ENCODE measurements at regions not wholly inside any gene's neighbourhood (a gene's known extent, or its start where the extent isn't known, plus 50 kb on each side); places are given as distances from the start of the nearest gene placed in this dataset.

DNA sequence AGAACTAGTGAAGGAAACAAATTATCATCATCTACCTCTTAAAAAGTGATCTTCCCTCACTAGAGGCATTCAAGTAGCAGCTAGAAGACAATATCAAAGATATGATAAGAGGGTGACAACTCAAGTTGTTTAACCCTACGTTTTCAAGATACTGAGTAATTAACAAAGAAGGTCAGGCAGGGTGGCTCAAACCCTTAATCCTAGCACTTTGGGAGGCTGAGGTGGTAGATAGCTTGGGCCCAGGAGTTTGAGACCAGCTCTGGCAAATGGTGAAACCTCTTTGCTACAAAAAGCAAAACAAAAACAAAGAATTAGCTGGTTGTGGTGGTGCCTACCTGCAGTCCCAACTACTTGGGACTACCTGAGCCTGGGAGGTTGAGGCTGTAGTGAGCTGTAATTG, 408.2 kb upstream of the TUSC1 start:
- no peak for DNase-seq (ENCODE audit: low read depth in 2 of 3, low spot score in 1 of 3)

DNA sequence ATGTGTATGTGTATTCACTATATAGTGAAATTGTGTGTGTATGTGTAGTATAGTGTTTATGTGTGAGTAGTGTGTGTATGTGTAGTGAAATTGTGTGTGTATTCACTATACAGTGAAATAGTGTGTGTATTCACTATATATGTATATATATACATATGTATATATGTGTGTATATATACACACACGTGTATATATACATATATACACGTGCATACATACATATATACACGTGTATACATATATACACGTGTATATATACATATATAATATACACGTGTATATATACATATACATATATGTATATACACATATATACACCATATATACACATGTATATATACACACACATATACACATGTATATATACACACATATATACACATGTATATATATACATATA, 403.6 kb upstream of the TUSC1 start:
- DNase-seq (ENCODE audit: low read depth in 2 of 3, low spot score in 1 of 3) = no peak

DNA sequence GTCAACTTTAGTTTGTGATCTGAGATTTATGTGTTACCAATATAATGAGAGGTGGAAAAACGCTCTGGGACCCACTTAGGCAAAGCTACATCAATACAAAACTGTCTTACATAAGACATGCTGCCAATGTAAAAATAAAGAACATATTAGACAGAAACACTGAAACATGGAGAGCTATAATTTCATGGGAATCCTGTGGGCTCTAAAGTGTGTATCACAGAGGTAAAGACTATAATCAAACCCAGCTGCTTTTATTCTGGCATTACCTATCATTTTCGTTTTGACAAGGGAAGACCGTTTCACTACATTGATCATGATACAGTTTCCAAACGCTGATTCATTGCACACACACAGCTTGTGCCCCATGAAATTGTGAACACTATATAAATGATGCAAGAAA, 400.5 kb upstream of the TUSC1 start:
- DNase-seq (ENCODE audit: low read depth in 2 of 3, low spot score in 1 of 3) = no peak

DNA sequence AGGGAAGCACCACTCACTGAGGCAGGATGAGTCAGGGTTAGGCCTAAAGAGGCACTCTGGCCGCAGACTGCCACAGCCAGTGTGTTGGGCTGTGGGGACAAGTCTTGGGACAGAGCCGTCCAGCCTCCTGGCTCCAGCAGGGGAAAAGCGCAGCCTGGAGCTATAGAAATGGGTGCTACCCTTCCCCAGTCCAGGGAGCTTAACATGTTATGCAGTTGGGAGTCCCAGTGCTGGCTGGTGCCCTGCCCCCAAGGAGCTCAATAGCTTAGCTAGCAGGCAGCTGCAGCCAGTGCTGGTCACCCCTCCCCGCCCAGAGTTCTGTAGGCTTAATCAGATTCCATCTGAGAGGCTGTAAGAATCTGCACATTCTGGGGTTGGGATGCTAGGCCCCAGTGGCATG, 399.6 kb upstream of the TUSC1 start:
- no peak for DNase-seq (ENCODE audit: low read depth in 2 of 3, low spot score in 1 of 3)

DNA sequence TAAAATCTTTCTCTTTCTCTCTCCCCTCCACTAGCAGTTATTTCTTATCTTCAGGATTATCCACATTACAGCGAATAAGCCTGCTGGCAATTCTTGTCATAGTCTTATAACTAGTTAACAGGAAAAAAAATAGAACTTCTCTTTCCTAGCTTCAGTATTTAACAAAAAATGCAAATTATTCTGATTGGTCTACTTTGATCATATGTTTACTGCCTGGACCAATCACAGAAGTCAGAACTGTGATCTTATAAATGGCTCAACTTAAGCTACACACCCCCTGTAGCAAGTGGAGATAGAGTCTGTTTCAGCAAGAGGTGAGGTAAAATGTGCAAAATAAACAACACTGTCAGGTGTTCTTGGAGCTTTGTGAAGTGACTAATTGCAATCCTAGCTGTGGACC, 389.4 kb upstream of the TUSC1 start:
- no peak for DNase-seq (ENCODE audit: low read depth in 2 of 3, low spot score in 1 of 3)

DNA sequence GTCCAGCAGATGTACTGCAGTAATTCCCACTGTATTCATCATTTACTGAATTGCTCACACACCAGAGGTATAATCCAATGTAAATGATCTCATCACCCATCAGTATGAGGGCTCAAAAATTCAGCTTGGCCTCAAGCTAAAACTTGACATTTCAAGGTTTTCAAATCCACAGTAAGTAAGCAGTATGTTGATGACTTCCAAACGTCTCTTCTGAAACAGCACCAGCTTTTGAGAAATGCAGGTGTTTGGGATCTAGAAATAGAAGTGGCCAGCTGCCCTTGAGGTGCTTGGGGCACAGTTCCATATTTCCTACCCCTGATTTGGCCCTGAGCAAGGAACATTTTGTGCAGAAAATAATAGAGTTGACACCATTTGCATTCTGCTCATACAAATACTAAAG, 388.0 kb upstream of the TUSC1 start:
- no peak for DNase-seq (ENCODE audit: low read depth in 2 of 3, low spot score in 1 of 3)

DNA sequence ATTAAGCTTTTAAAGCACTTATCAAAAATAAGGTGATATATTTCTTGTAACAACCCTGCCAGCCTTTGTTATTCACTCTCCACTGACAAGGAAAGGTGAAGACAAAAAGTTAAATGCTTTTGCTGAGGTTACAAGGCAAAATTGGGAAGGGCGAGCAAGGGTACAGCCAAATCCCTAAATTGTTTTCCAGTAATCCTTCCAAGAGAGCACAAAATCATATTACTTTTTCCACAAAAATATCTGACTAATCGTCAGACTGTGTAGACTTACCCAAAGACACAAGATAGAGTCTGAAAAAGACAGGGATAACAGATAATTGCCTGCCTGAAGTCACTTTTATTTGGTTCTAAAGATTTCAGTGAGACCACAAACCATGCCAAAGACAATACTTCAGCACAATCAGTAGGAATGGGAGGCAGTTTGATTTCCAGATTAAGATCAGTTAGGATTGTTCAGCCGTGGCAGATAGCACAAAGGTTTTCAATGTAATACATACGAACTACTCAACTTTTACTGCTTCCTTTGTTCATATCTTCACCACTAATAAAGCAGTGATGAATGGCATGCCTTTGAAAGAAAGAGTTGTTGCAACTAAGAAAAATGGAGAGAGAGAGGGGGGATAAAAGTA, 383.8 kb upstream of the TUSC1 start:
- no peak for DNase-seq (ENCODE audit: low read depth in 2 of 3, low spot score in 1 of 3)

DNA sequence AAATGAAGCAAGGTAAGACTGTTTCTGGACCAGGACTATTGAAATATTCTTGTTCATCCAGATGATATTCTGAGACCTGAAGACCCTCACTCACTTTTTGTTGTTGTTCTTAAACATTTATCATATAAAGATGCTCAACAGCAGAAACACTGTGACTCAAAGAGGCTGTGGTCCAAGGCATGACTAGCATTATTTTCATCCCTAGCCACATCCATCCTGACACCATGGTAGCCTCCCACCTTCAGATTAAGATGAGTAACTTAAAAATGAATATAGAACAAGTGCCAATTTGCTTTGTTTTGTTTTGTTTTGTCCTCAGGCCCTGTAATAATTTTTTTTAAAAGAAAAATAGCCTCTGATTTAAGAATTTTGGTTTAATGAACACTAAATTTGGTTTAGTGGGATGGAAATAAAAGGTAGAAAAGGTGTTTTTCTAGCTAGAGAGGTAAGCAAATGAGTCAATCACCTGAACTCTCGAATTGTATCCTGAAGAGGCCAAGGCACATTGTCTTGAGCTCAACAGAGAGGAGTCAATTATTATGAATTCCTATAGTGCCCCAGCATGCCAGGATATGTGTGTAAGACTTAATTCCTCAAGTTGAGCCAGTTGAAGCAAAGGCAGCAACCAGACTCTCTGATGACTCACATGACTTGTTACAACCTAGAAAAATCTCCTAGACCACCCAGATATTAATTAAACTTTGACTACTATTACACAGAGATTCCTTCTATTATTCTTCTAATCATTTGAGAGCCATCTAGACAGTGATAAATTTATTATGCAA, 380.1 kb upstream of the TUSC1 start:
- DNase-seq (ENCODE audit: low read depth in 2 of 3, low spot score in 1 of 3) = no peak

DNA sequence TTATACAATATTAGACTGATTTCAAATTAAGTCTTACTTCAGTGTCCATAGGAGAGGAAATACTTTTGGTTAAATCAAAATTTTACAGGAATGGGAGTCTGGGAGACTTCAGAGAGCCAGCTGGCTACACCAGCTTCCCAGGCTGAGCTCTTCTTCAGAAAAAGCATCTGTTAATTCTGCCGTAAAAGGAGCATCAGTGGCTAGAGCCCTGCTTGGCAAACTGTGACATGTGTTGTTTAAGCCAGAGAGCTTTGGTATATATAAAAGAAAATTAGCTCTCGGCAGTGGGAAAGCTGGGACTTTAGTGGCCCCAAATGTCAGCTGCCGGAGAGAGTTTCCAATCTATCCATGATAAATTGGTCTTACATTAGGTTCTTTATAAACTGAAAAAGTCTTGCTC, 378.8 kb upstream of the TUSC1 start:
- DNase-seq (ENCODE audit: low read depth in 2 of 3, low spot score in 1 of 3) = no peak

DNA sequence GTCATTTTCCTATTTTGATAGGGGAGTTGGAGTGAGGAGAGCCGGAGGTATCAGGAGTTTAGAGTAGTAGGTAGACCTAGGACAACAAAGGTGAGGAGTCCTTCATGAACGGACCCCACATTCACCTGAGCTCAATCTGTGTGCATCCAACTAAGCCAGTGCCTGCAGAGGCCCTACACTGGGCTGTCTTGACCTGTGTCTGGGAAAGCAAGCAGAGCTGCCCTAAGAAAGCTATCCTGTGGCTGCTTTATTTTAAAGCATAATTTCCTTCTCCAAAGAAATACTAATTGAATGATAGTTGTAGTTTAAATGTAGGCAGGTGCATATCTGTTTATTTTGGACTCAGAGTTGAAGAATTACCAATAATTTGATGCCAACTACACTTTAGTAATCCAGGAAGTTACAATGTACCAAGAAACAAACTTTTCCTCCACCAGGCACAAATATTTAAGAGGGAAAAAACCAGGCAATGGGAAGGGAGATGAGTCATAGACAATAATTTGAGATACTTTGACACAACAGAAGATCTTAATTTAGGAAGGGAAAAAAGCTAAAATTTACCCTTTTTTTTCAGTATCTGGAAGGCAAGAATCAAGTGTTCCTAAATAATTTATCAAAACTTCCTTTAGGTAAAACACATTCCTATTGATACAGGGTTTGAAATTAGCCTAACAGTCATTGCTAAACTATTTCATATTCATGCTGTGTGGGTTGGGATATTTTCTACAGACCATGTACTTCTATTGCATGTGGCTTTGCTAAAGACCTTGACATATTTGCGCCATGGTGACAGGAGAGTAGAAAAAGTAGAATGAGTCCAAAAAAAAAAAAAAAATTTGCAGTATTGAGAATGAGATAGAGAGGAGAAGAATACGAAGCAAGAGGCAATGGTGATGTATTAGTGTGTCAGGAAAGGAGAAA, 376.6 kb upstream of the TUSC1 start:
- no peak for DNase-seq (ENCODE audit: low read depth in 2 of 3, low spot score in 1 of 3)

DNA sequence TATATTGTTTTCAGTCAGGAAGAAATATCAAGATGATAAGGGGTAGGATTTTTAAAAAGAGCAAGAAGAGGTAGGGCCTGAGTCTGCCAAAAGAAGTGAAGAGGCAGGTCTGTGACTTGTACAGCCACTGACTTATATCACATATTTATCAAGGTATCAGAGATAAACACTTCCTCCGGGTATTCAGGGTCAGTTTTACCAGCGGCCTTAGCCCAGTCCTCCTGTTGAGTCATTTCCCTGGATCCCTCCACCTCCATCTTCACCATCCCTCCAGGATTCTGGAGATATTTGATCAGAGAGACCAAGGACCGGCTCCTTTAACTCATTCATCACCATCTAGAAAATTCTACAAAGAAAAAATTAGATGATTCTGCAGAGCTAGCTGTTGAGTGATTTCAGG, 375.7 kb upstream of the TUSC1 start:
- DNase-seq (ENCODE audit: low read depth in 2 of 3, low spot score in 1 of 3) = no peak

DNA sequence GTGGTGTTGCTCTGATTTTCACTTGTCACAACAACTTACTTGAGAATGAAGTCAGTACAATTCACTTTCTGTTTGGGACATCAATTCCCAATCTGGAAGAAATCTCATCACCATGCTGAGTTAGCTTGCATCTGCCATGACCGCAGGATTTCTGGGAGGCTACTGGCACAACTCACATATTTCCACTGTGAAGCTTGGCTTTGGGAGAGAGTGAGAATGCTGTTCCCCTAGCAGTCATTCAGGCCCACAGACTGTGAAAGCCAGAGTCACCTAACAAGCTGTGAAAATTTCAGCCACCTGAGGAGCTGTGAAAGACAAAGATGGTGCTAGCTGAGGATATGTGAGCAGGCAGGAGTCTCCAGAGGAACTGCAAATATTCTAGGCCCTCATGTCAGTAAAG, 365.2 kb upstream of the TUSC1 start:
- DNase-seq (ENCODE audit: low read depth in 2 of 3, low spot score in 1 of 3) = no peak

DNA sequence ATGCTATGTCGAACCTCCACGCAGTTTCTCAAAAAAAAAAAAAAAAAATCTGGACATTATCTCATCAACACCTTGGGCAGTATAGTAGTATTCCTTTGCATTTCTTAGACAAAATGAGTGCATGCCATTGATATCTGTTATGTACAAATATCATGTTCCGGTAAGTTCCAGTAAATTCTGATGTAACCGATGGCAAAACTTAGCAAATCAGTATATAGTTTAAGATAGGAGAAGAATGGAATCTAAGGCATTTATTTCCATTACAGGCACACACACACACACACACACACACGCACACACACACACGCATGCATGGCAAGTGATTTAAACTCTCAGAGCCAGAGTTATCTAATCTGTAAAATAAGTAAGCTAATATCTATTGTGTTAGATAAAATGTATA, 356.5 kb upstream of the TUSC1 start:
- DNase-seq (ENCODE audit: low read depth in 2 of 3, low spot score in 1 of 3) = no peak

DNA sequence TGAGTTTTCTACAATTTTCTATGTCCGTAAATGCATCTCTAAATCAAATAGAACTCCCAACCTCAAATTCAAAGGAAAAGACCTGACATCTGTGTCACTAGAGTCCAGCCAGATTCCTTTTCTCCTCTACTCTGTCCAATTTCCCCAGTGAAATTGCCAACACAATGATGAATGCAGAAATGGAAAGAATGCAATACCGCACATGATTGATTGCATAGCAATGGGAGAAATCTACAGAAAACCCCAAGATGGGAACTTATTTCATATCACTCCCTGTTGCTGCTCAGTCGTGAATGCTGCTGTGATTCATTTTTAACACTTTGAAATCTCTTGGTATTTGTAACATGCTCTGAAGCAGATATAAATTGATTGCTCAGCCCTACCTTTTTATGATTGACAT, 355.1 kb upstream of the TUSC1 start:
- DNase-seq (ENCODE audit: low read depth in 2 of 3, low spot score in 1 of 3) = no peak

DNA sequence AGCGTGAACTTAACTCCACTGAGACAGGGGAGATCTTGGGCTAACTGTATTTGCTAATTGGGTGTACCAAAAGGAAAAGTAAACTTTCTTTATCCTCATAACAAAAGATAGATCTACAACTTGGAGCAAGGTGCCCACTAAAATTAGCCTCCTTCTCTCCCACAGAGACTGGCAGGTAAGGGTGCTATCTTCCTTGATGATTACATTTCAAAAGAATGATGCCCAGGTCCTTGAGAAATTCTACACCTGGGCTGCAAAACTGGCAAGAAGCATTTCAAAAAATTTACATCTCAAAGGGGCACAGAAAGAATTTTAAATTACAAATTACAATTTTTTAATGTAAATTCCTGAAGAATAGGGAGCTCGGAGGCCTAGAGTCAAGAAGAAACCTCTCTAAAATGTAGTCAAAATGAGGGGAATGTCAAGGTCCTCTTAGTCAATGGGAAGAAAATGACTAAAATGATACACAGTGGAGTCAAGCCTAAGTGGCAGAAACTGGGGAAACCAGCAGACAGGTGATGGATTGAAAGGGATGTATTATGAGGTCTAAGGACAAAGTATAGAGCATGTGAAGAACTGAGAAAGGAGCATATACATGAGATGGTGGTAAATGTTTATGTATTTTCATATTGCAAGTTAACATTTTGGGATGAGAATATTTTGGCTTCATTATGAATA, 348.3 kb upstream of the TUSC1 start:
- DNase-seq (ENCODE audit: low read depth in 2 of 3, low spot score in 1 of 3) = no peak

DNA sequence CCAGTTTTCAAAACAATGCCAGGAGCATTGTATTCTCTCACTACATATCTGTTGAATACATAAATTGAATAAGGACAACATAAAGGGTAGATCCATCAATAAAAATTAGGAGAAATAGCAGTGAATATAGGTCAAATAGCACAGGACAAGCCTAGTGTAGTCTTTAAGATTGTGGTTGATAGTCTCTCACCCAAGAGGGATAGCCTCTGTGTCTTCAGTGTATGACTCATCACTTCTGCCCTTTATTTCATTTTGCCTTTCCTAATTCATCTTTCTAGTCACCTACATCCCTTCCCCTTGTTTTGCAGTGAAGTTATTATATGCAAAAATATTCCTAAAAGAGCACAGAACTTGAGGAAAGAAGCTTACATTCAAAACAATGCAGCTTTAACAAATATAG, 335.0 kb upstream of the TUSC1 start:
- no peak for DNase-seq (ENCODE audit: low read depth in 2 of 3, low spot score in 1 of 3)

DNA sequence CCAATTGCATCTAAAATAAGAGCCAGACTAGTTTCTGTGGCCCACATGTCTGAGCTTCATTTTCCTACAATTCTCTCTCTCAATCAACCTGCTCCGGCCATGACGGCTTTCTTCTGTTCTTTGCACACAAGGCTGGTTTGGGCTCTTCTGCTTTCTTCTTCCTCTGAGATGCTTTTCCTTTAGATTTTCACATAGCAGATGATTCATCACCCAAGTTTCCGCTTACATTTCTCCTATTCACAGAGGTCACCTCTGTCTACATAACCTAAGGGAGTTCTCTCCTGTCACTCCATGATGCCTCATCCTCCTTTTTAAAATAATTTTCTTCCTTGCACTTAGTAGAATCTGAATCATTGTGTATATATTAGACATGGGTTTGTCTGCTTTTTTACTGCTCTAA, 334.6 kb upstream of the TUSC1 start:
- DNase-seq (ENCODE audit: low read depth in 2 of 3, low spot score in 1 of 3) = no peak

DNA sequence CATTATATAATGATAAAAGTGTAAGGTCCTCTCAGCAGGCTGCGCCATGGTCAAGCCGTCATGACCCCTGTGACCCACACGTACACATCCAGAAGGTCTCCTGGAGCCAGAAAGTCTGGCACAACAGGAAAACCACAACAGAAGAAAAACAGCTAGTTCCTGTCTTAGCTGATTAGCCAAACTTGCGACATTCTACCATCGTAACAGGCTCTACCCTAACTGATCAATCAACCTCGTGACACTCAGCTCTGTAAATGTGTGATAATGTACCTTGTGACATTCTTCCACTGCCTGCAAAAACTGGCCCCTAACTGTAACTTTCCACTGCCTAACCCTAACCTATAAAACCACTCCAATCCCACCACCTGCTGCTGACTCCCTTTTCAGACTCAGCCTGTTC, 316.4 kb upstream of the TUSC1 start:
- DNase-seq (ENCODE audit: low read depth in 2 of 3, low spot score in 1 of 3) = no peak

DNA sequence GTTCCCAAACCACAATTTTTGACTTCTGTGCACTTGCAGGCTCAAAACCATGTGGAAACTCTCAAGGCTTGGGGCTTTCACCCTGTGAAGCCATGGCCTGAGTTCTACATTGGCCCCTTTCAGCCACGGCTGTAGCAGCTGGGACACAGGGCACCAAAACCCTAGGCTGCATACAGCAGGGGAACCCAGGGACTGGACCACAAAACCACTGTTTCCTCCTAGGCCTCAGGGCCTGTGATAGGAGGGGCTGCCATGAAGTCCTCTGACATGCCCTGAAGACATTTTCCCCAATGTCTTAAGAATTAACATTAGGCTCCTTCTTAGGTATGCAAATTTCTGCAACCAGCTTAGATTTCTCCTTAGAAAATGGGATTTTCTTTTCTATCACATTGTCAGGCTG, 312.1 kb upstream of the TUSC1 start:
- DNase-seq (ENCODE audit: low read depth in 2 of 3, low spot score in 1 of 3) = no peak

DNA sequence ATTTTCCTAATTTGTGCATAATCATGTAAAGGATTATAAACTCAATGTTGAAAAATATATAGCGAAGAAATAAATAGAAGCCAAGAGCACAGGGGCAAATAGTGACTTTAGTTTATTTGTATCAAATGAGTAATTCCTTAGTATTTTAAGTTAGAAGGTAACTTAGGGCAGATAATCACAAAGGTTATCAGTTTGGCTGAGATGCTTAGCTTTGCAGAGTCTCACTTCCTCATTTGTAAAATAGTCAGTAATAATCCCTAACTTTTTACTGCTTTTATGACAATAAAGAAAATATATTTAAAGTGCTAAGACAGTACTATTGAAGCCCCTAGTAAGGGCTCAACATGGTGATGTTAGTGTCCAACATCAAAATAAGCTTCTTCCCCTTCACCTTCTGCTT, 297.4 kb upstream of the TUSC1 start:
- no peak for DNase-seq (ENCODE audit: low read depth in 2 of 3, low spot score in 1 of 3)

DNA sequence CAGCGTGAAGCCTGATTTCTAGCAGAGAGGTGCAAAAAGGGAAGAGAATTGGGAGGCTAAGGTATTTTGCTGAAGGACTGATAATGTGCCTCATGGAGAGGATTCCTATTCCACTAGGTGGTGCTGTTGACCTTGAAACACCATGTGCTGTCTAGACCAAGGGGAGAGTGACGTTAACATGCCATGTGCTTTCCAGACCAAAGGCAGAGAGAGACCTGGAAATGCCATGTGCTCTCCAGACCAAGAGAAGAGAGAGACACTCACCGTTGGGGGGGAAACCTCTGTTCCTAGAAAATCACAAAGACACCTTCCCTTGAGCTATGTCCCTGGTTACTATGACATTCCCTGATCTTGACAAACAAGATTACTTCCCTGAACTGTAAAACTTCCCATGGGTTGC, 286.0 kb upstream of the TUSC1 start:
- peak in 1 of 3 donors; percentile 0 for DNase-seq (ENCODE audit: low read depth in 2 of 3, low spot score in 1 of 3)

DNA sequence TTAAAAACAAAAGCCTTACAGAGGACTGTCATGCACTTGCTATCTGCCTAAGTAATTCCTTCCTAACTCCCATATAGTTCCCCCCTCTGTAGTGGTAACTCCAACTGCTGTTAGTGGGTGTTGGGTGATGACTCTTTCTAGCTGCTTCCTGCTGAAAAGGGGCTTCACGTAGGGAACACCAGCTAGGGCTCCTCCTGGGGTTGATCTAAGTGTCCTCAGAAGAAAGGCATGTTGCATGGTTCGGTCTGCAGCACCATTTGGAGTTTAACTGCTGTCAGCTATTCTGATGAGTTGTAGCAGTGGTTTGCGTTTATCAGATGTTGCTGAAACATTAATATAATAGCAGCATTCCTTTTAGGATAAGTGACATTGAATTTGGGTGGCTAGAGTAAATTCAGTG, 281.9 kb upstream of the TUSC1 start:
- no peak for DNase-seq (ENCODE audit: low read depth in 2 of 3, low spot score in 1 of 3)

Data from stimulated activated CD4-positive, alpha-beta T cell treated with anti-CD3 and anti-CD28 coated beads, Interleukin-12 subunit alpha, Interleukin-12 subunit beta, amount 100 ng/mL, for 48 hours (primary cell).